HG03558 (cell line): ENCODE measurements at regions not wholly inside any gene's neighbourhood (a gene's known extent, or its start where the extent isn't known, plus 50 kb on each side); places are given as distances from the start of the nearest gene placed in this dataset.

Experiments
- ATAC-seq: cut with Tn5 transposase; IDR thresholded peaks from one replicate; pipeline ENCODE4 v1.9.1; 2021; ENCODE audit warnings: moderate number of reproducible peaks; ENCODE audit not compliant: unreplicated experiment; ENCODE audit errors: extremely low read depth

DNA sequence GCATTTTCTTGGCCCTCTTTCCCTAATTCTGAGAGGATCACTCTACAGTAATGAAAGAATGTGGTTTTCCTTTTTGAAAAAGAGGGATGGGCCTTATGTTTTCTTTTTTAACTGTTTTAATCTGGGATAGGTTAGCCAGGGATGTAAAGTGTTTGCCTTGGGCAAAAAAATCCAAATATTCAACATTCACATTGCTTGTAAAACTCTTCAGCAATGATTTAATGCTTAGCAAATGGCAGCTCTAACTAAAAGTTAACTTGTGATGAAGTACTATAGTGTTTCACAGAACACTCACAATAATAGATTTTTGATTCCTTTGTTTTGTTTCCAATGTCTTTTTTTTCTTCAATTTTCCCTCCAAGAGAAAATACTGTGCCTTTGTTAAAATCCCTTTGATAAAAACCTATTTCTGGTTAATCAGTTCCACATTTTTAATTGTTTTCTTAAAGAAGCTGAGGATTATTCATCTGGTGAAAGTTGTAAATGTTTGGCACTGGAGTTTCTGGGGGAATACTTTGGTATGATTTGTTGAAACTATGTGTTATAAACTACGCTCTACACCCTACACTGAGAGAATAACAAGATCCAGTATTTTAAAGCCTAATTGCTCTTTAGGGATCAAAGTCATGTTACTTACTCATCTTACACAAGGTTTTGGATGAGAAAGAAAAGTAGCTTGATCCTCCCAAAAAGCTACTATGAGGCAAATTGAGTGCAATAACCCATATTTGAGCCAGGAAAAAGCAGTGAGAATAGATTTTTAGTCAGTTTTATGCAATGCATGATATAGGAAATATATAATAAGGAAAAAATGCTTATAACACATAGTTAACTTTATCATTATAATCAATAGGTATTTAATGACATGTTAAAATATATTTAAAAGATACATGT, 335.8 kb downstream of the EPHA7 start:
- ATAC-seq = no peak

DNA sequence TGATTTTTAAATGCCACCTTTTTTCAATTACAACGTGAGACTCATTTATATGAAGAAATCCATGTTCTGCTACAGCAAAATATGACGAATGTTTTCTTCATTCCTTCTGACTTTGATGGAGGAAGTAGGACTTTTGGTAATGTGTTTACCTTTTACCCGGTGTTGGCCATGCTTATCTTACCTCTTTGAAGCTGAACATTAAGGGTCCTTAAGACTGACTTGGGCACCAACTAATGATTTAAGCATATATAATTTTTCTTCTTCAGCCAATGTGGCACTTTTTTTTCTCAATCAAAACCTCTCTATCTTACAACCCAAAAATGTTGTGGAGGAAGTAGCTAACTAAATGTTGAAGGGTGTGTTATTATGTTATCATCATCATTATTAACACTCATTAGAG, 337.5 kb downstream of the EPHA7 start:
- no peak for ATAC-seq

DNA sequence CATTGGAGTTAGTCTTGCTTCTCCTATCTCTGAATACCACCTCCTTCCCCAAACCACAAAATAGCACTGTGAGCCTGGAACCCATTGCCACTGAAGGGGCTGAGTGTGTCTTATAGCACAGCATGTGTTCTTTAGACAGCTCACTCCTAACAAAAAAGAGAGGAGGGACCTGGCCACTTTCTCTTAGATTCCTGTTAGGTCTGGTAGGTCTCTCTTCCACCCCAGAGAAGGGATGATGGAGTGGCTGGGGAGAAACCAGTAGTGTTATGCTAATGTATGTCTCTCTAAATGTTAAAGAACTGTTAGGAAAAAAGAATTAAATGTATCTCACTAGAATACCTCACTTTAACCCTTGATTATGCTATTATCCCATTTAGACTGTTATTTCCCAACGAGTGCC, 340.3 kb downstream of the EPHA7 start:
- ATAC-seq = no peak

DNA sequence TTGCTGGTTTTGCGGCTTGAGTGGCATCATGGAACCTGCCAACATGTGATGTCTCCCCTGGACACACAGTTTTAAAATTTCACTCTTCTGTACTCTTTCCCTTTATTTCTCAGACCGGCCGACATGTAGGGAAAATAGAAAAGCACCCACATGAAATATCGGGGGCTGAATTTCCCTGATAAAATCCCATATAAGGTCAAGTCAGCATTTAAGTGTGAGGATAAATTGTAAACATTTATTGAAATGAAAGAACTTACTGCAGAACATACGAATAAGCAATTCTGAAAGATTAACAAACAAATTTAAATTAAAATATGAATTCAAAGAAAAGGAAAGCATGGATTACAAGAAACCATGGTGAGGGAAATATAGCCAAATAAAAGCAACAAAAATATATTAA, 345.5 kb downstream of the EPHA7 start:
- no peak for ATAC-seq

DNA sequence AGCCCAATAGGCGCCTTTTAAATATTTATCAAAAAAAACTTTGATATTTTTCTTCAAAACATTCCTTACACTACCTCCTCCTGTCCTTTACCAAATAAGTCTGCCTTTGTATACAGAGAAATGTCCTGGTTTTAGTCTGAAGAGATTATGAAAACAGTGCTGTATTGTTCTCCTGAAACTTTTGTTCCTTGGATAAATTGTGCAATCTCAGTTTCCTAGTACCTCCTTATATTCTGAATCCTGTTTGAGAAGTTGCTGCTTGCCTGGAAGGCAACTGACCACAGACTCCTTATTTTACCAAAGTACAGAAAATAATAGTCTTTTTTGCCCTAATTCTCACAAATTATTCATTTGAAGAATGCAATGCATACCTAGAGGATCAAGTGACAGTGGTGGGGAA, 349.5 kb downstream of the EPHA7 start:
- ATAC-seq = no peak

DNA sequence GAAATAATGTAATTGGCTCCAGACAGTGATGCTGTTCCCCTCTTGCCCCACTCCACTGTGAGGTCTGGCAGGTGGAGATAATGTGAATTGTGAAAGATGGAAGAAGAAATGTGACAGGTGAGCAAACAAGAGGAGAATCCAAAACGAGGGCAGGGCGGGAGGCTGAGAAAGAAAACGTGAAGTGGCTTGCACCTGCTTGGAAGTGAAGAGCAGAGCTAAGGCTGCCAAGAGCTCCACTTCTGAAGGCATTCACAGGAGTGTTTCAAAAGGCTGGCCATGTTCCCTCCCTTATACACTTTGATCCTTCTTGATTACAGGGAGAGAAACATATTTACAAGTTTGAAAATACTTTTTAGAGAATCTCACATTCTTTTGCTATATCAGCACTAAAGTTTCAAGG, 359.4 kb downstream of the EPHA7 start:
- no peak for ATAC-seq

DNA sequence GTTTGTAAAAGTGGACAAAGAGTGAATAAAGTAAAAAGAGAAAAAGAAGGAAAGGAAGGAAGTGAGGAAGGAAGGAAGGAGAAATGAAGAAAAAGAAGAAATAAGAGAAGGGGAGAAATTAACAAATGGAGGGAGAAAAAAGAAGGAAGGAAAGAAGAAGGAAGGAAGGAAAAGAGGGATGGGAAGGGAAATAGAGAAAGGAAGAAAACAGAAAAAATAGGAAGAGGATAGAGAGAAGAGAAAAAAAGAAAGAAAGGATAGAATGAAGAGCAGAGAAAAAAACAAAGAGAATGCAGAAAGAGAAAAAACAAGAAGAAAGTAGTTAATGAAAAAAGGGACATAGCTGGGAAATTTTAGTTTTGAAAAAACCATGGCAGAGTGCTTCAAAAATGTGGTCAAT, 361.8 kb downstream of the EPHA7 start:
- no peak for ATAC-seq

DNA sequence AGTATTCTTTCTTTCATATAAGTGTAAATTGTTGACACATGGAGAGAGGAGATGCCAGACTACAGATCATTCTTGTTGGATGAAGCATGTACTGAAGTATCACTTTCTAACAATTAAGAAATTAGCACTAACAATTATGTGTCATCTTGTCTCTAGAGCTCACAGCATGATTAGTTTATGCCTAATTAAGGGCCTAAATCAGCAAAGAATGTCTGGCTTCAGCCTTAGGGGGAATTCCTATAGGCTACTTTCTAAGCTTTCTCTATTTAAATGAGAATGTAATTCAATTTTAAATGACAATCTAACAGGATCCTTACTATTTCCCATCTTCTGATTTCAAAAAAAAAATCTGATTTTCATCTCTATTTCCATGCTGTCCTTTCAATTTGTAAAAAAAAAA, 371.0 kb downstream of the EPHA7 start:
- no peak for ATAC-seq

DNA sequence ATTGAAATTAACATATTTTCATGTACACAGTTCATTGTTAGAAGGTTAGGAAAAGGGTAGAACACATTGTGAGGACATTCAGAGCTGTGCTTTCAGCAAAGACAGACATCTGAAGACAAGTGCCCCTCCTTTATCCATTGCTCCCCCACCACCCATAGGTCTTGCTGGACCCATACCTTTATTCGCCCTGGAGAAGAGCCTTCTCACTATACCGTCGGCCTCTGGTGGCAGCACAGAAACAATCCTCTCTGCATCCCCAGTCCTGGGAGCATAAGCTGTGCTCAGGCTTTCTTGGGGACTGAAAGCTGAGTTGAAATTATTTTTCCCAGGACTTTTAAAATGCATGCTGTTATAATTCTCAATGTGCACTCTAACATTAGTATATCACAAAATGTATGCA, 372.3 kb downstream of the EPHA7 start:
- ATAC-seq = no peak

DNA sequence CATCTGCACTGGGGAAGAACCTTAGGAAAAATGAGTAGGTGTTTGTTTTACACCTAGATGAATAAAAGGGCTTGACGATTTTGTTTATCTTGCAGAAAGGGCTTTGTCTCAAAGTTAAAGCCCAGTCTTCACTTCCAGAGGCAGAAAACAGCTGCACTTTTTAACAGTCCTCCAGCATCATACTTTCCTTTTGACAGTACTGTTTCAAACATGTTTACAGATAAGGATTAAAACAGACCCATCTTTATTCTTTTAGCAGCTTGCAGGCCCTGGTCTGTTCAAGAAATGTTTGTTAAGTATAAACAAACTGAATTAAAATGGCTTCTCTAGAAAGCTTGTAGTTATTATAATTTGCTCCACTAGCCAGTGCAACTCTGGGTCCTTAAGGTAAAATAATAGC, 374.2 kb downstream of the EPHA7 start:
- no peak for ATAC-seq

DNA sequence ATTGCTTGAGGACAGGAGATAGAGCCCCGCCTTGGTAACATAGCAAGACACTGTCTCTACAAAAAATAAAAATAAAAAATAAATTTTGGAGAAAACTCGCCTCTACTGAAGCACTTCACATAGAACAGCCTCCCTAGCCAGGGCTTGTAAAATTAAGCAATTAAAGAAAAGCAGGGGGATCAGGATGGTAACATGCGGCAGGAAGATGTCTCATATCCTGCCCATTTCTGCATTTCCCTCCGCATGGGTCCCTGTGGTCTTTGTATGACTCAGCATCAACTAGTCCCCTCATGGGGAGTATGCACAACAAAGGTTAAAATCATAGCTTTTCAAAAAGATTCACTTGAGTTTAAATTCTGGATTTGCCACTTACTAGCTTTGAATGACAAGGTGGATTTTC, 379.0 kb downstream of the EPHA7 start:
- no peak for ATAC-seq

DNA sequence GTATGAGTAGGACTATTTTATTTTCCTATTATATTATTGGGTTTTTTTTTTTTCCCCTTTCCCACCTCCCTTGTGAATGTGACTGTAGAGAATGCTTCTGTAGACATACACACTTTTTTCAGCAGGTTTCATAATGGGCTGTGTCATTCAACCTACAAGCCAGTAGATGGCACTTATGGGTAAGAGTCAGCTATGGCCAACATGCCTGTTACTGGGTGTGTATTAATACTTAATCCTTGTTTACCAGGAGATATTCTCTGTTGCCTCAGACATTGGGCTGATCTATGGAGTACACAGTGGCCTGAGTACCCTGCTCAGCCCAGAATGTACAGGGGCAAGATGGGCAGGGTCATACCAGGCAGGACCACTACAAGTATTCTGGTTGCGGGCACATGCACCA, 382.5 kb downstream of the EPHA7 start:
- no peak for ATAC-seq

DNA sequence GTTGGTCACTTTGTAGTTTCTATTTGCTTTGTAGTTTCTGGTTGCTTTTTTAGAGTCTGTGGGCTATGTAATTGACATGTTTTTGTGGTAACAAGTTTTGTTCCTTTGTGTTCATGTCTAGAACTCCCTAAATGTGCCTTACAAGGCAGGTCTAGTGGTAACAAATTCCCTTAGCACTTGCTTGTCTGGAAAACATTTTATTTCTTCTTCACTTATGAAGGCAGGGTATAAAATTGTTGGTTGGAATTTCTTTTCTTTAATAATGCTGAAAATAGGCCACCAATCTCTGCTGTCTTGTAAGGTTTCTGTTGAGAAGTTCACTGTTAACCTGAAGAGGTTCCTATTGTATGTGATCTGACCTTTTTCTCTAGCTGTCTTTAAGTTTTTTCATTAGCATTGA, 383.6 kb downstream of the EPHA7 start:
- ATAC-seq = no peak

DNA sequence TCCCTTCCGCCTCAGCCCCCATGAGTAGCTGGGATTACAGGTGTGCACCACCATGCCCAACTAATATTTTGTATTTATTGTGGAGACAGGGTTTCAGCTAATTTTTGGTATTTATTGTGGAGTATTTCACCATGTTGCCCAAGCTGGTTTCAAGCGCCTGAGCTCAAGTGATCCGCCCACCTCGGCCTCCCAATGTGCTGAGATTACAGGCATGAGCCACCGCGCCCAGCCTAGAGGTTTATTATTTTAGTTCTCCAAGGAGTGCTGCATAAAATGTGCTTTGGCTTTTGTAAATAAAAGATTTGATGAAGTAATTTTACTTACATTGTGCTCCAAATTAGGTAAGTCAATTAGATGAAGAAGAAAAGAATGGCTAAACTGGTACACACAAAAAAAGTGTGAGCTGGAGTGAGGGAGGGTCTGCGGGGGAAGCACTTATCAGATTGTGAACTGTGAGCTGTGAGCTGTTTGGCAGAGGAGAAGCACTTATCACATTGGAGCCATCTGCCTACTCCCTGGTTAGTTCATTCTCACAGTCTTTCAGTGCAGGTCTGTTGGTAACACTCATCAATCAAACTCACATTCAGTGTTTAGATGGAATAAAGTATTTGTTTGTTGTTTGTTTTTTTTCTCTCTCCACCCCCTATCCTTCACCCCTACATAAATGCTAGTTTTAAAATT, 398.0 kb downstream of the EPHA7 start:
- ATAC-seq = no peak

DNA sequence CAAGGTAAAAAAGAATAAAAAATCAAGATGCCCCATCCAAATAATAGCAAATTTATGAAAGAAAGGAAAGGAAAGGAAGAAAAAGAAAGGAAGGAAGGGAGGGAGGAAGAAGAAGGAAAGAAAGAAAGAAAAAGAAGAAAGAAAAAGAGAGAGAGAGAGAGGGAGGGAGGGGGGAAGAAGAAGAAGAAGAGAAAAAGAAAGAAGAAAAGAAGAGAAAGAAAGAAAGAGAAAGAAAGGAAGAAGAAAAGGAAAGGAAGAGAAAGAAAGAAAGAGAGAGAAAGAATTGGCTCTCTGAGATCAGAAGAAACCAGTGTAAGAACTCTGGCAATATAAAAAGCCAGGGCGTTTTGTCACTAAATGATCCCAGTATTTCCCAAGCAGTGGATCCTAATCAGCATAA, 401.7 kb downstream of the EPHA7 start:
- no peak for ATAC-seq

DNA sequence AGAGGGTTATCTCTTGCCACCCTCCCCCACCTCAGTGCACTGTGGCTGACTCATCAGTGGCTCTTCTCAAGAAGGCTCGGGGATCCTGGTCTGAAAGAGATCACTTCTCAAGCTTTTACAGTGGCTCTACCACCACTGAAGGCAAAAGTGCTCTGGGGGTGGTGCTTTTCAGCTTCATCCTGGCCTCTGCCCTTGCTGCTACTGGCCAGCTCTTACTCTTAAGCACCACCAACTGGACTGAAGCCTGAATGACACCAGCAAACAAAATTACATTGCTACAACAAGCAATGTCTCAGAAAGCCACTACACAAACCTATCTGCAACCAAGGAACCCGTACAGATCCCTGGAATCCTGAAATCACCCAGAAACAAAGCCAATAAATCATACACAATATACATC, 402.1 kb downstream of the EPHA7 start:
- no peak for ATAC-seq

DNA sequence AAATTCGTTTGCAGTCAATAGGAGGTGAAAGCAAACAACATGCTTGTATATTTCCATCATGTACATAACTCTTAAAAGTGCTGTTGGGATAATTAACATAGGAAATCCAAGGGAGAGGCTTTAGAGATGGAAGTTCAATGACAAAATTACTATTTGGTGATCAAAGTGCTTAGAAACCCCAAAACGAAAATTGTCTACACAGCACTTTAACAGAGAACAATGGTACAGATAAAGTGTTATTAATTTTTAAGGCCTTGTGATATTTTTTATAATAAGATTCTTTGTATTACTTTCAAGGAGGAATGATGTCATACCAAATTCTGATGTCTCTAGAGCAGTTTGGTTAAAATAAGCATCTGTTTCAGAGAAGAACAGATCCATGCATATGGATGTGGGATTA, 406.3 kb downstream of the EPHA7 start:
- ATAC-seq = no peak

DNA sequence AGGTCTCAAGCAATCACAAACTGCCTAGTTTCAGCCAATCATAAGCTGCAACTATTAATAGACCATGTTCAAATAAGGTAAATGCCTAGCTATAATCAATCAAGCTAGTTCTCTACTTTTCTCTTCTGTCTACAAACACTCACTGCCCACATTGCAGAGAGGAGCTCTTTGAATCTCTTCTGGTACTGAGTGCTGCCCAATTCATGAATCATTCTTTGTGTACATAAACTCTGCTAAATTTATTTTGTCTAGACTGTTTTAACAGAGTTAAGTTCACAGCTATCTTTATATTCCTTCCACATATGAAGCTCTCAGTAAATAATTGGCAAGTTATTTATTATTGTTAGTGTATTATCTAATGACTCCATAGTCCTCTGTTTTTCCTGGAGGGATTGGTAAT, 411.0 kb downstream of the EPHA7 start:
- ATAC-seq = no peak

DNA sequence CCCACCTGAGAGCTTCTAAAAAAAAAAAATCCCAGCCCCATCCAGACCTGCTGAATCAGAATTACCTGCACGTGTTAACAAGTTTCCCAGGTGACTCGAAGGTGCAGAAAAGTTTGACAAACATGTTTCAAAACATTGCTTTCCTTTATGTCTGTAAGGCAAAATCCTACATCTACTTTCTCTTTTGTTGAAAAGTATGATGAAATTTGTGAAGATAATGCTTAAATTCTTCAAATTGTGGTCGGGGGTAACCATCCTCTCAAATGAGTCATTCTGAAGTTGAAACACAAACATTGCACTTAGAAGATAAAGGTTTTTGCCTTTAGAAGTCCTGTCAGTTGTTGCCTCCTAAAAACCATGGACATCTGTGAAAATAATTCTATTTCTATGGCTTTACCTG, 429.7 kb downstream of the EPHA7 start:
- no peak for ATAC-seq

DNA sequence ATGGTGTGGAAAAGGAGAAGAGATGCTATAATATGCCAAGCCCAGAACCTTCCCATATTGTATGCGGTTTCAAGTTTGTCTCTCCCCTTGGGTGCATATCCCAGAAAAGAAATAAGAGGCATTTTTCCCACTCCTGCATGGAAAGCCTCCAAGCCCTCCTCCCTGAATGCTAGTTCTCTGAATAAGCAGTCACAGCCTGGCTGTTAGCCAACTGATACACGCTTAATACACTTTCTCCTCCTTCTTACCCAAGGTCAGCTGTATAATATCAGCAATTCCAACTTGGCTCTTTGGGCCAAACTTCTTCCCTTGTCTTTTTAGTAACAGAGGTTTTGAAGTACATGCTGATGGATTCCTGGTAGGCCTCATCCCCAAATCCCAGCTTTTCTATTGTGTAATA, 440.1 kb downstream of the EPHA7 start:
- ATAC-seq = no peak

DNA sequence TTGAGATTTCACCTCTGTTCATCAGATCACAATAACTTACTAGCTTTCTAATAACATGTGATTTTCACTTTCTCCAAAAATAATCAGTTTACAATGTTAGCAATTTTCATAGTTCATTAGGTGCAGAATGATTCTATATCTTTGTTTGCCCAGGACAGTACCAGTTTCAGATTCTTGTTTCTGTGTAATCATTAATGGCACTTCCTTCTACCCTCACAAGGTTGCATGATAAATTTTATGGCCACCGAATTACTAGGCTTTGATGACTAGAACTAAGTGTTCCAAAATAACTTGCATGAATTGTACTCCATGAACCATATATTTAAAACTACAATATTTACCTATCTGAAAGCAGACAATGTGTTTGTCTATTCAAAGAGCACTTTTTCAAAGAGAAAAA, 442.3 kb downstream of the EPHA7 start:
- ATAC-seq = no peak

DNA sequence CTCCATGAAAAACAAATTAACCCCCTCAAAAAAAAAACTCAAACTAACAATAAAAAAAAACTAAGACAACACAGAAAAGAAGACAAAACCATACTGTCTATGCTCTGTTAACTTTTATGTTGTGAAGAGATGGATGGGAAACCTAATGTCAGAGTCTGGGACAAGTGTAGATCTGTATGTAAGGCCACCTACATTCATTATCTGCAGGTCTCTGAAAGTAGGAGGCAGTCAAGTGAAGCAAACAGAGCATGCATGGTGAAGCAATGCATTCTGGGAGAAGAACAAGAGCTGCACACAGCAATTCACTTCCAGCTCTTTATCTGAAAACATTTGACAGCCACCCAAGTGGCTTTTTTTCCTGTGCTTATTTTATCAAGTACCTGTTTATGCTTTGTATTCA, 452.0 kb downstream of the EPHA7 start:
- ATAC-seq = no peak
